Smooth muscle cell of the brain vasculature (primary cell): ENCODE measurements at regions not wholly inside any gene's neighbourhood (a gene's known extent, or its start where the extent isn't known, plus 50 kb on each side); places are given as distances from the start of the nearest gene placed in this dataset.
A peak's percentile ranks its signal among the peaks of the same experiment; 100 is the strongest.
"Not testable (repeated sequence)": the region's sequence is repeated elsewhere in the genome, so short reads cannot be mapped to it uniquely, and the experiment has no call there.

ENCODE experiments used
- DNase-seq: peaks from one replicate; pipeline ENCODE4 v3.0.0-alpha.2; 2012; ENCODE audit warnings: low read depth, low spot score

DNA sequence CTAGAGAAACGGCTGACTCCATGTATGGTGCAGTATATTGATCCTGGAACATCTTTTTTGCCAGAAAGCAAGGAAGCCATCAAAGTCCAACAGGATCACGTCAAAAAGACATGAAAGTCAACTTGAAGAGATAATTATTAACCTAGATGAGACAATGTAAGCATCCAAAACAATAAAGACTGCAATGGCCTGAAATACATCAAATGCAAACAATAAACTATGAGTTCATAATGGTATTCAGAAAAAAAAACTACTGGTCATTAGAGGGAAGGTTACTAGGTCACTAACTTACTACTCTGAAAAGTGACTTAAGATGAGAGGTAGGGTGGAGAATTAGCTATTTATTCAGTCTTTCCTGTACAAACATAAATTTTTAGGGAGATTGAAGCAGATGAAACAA is 75.3 kb upstream of the OR4F16 start:
- not testable (repeated sequence) for DNase-seq

DNA sequence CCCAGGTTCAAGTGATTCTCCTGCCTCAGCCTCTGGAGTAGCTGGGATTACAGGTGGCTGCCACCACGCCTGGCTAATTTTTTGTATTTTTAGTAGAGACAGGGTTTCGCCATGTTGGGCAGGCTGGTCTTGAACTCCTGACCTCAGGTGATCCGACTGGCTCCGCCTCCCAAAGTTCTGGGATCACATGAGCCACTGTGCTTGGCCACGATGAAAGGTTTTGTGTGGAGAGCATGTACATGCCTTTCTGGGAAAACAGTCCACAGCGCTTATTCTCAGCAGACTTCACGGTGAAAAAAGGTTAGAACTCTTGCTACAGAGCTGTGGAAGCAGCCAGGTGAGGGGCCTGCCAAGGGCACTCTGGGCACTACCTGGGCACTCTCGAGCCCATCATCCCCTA is 85.0 kb upstream of the OR4F16 start:
- not testable (repeated sequence) for DNase-seq

- DNase-seq = not testable (repeated sequence)
Observed at GRCh38 chr1:777480-778180, 91.2 kb upstream of the OR4F16 start.

DNA sequence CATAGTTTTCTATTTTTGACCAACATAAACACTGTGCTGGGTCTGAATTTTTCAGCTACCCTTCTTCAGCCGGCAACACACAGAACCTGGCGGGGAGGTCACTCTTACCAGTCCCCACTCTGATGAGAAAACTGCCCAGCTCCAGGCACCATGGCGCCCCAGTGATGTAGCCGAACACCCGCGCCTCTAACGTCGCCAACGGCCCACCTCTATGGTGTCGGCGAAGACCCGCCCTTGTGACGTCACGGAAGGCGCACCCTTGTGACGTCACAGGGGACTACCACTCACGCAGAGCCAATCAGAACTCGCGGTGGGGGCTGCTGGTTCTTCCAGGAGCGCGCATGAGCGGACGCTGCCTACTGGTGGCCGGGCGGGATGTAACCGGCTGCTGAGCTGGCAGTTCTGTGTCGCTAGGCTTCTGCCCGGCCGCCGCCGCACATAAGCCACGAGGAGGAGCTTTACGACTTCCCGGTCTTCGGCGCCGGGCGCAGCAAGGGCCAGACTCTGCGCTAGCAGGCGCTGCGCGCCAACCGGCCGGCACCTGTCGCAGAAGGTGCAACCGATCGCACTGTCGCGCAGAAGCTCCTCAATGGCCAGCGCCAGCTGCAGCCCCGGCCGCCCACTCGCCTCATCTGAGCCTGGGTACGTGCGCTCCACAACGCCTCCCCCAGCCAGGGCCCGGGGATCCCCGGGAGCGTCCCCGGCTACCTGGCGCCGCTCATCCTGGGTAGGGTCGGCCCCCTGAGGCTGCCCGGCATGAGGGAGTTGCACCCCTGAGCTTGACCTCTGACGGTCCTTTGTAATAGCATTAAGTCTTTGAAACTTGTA is 92.2 kb upstream of the OR4F16 start:
- DNase-seq = peak; percentile 97

GRCh38 chr1:779621-780020 is 93.2 kb upstream of the OR4F16 start:
- not testable (repeated sequence) for DNase-seq

GRCh38 chr1:788835-789234 is 102.4 kb upstream of the OR4F16 start:
- no peak for DNase-seq

DNA sequence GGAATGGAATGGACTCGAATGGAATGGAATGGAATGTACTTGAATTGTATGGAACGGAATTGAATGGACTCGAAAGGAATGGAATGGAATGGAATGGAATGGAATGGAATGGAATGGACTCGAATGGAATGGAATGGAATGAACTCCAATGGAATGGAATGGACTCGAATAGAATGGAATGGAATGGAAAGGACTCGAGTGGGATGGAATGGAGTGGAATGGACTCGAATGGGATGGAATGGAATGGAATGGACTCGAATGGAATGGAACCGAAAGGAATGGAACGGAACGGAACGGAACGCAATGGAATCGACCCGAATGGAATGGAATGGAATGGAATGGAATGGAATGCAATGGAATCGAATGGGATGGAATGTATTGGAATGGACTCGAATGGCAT is 103.2 kb upstream of the OR4F16 start:
- not testable (repeated sequence) for DNase-seq

- DNase-seq = not testable (repeated sequence)
Observed at GRCh38 chr1:790388-790930, 104.0 kb upstream of the OR4F16 start.

DNA sequence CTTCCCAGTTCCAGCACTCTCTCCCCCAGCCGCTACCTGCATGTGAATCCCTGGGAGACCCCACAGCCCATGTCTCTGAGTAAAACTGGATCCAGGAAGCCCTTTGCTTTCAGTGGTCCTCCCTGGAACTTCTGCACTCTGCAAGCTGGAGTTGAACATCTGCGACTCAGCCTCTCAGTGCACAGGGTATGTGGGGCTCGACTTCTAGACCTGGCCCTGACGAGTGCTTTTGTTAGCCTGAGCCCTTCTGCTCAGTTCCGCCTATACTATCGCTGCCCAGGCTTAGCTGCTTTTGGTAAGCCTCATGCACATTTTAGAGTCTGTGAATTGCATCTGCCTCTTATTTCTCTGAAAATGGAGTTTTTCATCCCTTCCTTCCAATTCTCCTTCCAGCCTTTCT is 107.9 kb upstream of the OR4F16 start:
- DNase-seq = not testable (repeated sequence)

- not testable (repeated sequence) for DNase-seq
Observed at GRCh38 chr1:794918-795584, 108.6 kb upstream of the OR4F16 start.

DNA sequence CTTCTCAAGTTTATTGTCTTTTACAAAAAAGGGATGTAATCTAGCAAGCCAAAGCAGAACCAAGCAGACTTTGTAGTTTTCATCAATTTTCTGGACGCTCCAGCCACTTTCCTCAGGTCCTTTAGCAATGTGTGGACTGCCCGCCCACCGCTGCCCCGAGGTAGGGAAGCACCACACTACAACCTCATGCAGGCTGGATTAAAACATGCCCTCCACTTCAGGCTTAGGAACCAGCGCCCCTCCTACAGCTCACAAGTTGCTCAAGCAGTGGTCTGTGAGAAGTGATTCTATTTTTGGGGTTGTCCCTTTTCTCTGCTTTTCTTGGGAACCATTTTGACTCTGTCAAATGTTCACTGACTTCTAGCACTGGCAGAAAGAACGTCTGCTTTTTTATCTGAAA is 111.2 kb upstream of the OR4F16 start:
- not testable (repeated sequence) for DNase-seq

GRCh38 chr1:800397-800796 is 113.9 kb upstream of the OR4F16 start:
- not testable (repeated sequence) for DNase-seq

DNA sequence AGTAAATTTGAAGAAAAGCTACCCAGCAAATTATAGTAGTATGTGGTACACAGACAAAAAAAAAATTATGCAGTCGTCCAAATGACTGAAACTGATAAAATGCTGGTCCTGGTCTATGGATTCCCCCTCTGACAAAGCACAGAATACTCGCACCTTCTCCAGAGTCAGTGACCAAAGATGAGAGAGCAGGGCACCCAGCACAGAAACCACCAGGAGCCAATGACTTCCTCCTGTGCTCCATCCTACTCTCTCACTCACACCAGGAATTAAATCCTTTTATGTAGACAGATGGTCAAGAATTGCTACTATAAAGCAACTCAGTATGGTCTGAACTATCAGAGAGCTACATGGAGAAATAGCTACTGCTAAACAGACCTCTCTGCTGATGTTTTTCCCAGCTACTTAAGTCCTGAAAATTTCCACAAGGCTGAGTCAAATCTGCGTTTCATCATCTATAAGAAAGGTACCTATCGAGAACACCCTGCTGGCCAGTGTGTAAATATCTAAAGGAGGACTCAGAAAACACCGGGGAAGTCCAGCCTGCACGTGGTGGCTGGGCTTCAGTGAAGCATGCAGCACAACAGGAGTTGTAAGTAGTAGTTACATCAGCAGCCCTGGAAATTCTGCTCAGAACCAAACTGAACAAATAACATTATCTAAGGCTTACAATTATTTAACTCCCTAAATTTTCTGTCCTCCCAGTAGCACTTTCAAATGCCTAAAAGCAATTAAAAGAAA is 118.1 kb upstream of the OR4F16 start:
- not testable (repeated sequence) for DNase-seq

- not testable (repeated sequence) for DNase-seq
Observed at GRCh38 chr1:805310-805709, 118.4 kb upstream of the SAMD11 start.

GRCh38 chr1:807066-807465 is 116.7 kb upstream of the SAMD11 start:
- not testable (repeated sequence) for DNase-seq

- DNase-seq = not testable (repeated sequence)
Observed at GRCh38 chr1:807699-808390, 115.9 kb upstream of the SAMD11 start.

GRCh38 chr1:810949-811348 is 112.8 kb upstream of the SAMD11 start:
- not testable (repeated sequence) for DNase-seq

DNA sequence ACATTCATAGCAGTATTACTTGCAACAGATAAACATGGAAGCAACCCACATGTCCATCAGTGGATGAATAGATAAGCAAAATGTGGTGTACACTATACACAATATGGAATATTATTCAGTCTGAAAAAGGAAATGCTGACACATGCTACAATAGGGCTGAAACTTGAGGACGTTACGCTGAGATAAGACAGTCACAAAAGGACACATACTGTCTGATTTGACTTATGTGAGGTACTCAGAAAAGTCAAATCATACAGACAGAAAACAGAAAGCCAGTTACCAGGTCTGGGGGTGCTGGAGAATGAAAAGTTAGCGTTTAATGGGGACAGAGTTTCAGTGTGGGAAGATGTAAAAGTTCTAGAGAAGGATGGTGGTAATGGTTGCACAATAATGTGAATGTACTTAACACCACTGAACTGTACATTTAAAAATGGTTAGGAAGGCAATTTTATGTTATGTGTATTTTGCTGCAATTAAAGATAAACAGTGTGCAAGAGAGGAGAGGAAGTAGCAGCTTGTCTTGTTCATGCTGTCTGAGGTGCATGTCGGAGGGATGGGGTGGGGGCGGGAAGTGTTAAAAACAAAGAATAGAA is 111.1 kb upstream of the SAMD11 start:
- DNase-seq = not testable (repeated sequence)

- not testable (repeated sequence) for DNase-seq
Observed at GRCh38 chr1:814543-814942, 109.2 kb upstream of the SAMD11 start.
